Left lobe of liver (tissue), 2 donors: ENCODE measurements at regions not wholly inside any gene's neighbourhood (a gene's known extent, or its start where the extent isn't known, plus 50 kb on each side); places are given as distances from the start of the nearest gene placed in this dataset.
"Not testable (repeated sequence)": the region's sequence is repeated elsewhere in the genome, so short reads cannot be mapped to it uniquely, and the experiment has no call there.

ENCODE experiments used
- ATAC-seq: fragments of 200-7000 bp; cut with Tn5 transposase; one replicate; pipeline ENCODE4 v1.9.1; 2020; ENCODE audit warnings: mild to moderate bottlenecking, moderate library complexity
- DNase-seq: peaks from one replicate; pipeline ENCODE4 v3.0.0-alpha.2; 2020; ENCODE audit warnings: low spot score
- donor health status: DM: no; HTN: no; CAD: no; lungs with moderate emphysema.
- donor health status: DM: no; HTN: yes; CAD: no.

DNA sequence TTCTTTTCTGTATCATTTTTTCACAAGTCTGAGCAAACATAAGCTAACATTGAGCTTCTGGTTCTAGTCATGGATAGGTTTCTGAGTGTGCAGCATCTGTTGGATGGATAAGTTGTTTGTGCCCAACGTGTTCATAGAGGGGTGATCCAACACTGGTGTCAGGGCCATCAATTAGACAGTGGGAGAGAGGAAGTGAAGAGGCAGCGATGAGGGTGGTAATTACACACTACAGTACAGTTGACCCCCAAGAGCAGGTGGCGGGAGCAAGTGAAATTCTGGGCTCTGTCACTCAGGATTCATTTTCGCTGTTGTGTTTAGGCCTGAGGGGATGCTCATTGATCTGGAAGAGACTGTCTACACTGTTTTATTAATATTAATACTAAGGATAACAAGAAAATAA is 180.0 kb upstream of the CXCR4 start:
- no peak for ATAC-seq

DNA sequence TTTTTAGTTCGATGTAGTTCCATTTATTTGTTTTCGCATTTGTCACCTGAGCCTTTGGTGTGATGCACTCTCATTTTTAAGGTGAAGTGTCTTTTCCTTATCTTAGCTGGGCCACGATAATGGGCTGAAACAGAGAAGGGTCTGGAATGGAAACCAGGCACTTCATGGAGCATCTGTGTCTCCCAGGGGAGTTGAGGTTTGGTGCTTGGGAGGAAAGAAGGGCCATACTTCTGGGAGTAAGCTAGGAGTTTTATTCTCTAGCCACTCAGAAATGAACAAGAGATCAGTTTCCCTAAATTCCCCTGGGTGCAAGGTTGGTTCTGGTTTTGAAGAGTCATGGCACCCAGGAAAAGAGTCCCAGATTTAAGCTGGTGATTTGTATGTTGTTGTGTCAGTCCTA is 179.4 kb upstream of the CXCR4 start:
- ATAC-seq = no peak
- no peak for DNase-seq

More for the DNA sequence above, 180.0 kb upstream of the CXCR4 start:
- no peak for DNase-seq

DNA sequence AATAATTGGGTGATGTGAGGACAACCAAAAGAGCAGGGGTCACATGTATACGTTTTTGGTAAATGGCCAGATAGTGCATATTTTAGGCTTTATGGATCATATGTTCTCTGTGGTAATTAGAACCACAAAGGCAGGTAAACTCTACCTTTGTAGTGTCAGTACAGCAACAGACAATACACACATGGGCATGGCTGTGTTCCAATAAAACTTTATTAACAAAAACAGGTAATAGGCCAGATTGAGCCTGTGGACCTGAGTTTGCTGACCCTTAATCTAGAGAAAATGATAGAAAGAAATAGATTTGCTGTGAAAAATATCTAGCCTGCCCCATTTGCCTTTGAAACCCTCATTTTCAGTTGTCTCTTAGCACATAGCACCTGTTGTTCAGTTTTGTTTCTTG is 177.2 kb upstream of the CXCR4 start:
- no peak for DNase-seq
- ATAC-seq = no peak

DNA sequence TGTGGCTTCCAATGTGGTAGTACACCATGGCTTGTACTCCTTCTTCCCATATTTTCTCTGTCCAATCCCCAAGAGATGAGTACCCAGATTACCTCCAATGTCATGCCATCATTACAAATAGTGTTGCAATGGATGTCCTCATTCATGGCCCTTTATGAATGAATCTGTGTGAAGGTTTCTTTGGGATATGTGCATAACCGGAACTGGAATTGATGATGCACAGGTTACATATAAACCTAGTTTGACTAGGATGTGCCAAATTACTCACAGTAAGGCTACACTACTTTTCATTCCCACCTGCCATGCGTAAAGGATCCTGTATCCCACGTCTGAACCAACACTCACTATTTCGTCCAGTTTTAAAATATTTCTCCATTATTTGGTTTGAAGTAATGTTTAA is 173.9 kb upstream of the CXCR4 start:
- no peak for DNase-seq
- ATAC-seq = no peak

DNA sequence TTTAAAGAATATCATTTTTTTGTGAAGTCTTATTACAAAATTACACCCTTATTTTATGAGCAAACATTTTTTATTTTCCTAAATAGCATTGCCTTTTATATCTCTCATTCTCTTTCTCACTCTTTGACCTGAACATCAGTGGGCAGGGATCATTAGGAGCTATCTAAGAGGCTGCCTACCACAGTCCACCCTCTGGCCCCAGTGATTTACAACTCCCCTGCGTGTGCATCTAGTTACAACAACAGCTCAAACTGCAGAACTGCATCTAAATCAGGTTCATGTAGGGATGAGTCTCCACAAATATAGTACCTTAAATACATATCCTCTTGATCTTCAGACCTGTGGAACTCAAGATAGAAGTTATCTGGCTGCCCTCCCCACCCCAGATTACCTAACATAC is 172.4 kb upstream of the CXCR4 start:
- DNase-seq = no peak
- ATAC-seq = no peak

DNA sequence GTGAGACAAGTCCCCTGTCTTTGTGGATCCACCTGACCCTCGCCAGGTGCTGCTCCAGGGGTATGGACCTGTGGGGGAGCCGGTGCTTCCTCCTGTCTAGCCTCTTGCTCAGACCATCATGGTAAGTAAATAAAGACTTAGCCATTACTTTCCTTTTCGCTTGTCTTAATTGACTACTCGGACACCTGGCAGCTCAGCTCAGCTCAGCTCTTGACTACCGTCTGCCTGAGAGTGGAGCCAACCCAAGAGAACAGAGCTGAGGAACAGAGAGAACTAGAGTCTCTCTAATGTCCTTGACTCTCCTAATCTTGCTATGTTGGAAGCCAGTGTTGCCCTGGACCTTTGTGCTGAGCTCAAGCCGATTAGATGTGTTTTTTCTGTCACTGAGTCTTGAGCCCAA is 170.3 kb upstream of the CXCR4 start:
- ATAC-seq = no peak
- DNase-seq = no peak

DNA sequence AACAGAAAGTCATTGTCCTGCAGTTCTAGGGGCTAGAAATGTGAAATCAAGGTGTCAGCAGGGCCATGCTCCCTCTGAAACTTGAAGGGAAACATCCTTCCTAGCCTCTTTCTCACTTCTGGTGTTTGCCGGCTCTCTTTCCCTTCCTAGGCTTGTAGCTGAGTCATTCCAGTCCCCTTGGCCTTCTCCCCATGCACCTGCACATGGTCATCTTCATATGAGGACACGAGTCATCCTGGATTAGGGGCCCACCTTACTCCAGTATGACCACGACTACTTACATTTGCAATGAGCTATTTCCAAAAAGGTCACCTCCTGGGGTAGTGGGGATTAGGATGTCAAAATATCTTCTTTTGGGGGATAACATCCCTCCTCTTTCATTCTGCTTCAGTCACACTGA is 168.5 kb upstream of the CXCR4 start:
- DNase-seq (no peak), ATAC-seq (no peak)

DNA sequence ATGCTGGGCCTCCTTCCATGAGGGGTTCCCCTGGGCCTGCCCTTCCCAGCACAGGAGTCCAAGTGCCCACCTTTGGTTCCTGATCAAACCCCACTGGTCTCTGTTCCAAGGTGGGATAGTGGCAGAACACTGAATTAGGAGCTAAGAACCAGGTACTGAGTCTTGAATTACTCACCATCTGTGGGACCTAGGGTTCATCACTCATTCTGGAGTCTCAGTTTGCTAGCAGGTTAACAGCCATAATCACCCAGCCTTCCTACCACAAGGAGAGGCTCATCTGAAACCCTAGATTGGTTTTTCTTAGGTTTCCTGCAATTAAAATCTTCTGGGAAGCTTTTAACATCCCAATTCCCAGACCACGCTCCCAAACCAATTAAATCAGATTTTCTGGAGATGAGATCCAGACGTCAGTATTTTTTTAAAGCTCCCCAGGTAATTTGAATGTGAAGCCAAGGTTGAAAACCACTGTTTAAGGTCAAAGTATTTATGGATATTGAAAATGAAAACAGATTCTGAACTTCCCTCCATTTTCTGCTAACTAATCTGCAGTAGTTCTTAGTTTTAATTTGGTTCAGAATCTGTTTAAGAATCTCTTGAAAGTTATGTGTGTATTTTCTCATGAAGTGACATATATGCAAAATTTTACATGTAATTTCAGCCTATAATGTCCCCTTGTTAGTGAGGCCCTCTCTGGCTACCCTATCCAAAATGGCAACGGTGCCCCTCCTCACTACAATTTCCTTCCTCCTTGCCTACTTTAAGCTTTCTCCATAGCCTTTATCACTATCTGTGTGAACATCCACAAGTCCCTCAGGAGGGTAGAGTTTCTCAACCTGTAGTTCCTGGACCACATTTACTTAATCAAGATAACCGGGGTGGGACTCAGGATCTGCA is 166.5 kb upstream of the CXCR4 start:
- no peak for DNase-seq
- ATAC-seq = no peak

DNA sequence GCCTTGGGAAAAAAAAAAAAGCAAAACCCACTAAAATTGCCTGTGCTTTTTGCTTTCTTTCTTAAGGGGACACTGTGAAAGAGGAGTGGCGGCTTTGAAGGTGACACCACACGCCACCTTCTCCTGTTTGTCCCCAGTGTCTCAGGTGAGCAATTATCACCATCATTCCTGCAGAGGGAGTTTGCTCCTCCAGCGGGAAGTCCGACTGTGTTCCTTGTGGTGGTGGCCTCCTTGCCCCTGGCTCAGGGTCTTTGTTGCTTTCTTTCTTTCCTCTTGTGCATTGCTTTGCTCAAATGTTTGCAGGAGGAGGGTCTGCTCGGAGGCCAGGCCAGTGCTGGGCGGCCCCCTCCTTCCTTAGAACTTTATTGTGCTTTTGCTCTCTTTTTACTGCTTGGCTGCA is 164.3 kb upstream of the CXCR4 start:
- ATAC-seq (no peak), DNase-seq (no peak)

DNA sequence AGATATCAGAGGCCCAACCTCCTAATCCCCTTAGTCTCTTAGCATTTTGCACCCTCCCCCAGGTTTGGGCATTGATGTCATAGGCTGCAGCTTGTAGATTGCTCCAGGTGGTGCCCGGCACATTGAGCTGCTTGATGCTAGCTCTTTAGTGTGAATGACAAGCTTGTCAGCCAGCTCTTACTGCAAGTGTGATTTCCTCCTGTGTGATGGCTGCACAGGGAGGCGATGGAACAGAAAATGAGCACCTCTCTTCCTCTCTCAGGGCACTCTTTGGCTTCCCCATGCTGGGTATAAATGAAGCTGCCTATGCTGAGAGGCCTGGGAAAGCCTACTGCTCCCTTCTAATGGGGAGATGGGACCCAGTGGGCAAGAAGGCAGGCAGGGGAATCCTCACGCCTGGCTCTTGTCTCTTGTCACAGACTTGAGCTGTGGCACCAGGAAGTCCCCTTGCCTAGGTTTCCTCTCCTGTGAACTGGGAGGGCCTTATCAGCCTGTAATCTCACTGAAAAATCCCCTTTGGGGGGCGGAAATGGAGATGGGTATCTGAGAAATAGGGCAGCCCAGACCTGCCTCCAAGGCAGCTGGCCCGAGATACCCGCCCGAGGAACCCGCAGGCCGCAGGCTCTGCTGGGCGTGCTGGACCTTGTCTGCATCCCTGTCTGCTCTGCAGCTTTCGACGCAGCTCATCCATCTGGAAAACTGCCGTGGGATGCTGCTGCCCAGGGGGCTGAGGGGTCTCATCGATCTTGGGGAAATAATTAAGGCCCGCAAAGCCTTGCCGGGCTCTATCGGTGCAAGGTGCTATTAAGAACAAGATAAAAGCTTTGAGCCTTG is 163.5 kb upstream of the CXCR4 start:
- ATAC-seq = no peak

DNA sequence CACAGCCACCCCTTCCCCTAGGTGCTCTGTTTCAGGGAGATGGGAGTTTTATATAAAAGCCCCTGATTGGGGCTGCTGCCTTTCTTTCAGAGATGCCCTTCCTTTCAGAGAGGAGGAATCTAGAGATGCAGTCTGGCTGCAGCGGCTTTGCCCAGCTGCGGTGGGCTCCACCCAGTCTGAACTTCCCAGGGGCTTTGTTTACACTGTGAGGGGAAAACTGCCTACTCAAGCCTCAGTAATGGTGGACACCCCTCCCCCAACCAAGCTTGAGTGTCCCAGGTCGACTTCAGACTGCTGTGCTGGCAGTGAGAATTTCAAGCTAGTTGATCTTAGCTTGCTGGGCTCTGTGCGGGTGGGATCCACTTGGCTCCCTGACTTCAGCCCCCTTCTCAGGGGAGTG is 148.4 kb upstream of the CXCR4 start:
- DNase-seq, ATAC-seq: not testable (repeated sequence)

More for the DNA sequence above, 163.5 kb upstream of the CXCR4 start:
- DNase-seq = no peak

DNA sequence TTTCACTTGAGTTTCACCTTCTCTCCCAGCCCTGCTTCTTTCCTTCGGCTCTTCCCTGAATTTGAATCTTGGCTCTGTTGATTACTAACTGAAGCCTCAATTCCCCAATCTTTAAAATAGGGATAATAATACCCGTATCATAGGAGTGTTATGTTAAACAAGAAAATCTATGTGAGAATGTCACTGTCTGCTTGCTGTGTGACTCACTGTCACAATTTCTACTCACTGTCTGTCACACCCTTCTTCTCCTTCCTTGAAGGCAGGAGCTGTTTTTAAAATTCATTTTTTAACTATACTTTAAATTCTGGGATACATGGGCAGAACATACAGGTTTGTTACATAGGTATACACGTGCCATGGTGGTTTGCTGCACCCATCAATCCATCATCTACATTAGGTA is 141.6 kb upstream of the CXCR4 start:
- DNase-seq (no peak), ATAC-seq (no peak)

DNA sequence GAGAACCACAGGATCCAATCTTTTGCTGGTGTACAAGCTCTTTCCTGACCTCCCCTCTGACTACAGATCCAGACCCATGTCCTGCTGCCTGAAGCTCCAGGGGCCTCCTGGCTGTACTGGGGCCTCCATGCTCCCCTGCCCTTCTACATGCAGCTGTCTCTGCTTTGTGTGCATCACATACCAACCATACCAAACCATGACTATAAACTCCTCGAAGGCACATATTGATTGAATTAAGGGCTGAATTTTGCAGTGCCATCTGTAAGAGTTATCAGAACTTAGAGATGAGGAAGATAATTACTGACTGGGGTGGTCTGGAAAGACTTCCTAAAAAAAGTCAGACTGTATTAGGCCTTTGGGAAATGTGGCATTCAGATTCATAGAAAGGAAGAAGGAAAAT is 139.9 kb upstream of the CXCR4 start:
- ATAC-seq = no peak
- DNase-seq = no peak

DNA sequence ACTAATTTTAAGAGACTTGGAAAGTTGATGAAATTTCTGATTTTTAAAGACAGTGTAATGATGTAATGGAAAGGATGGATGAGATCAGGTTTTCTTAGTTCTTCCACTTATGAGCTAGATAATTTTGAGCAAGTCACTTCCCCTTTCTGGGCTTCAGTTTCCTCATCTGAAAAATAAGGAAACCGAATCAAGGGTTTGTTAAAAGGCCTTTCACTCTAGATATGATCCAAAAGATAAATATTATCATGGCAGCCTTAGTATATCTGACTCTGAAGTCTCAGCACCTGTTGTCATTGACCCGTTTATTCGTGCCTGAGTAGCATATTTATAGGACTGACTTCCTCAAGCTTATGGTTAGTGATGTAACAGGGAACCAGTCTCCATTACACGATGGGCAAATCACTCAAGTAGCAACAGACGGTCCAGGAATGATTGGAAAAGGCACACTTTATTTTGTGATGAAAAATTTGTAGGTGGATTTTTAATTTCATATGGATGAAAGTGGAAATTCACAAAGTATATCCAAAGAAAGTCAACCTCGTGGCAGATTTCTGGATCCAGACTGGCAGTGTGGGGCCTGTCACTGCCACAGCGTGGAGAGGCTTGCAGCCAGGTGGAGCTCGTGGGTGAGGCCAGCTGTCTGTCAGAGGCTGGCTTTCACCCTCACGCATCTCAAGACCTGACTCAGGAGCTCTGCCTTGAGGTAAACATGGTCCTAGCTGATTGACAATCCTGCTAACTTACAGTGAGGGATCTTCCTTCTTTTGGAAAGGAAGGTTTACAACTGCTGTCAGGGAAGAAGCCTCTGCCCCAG is 137.9 kb upstream of the CXCR4 start:
- no peak for ATAC-seq

DNA sequence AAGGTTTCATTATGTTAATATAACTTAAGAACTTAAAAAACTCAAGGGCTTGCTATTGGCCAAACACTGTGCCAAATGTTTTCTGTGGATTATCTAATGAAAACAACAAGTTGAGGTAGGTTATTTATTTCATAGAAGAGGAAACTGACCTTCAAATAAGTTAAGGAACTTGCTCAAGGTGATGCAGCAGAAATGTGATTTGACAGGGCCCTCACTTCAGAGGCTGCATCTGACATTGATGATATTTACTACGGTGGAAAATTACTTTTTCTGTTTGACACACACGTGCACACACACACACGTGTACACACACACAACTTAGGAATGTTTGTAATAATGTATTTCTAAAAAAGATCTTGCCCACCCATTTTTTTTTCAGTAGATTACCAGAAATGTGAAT is 137.2 kb upstream of the CXCR4 start:
- DNase-seq (no peak), ATAC-seq (no peak)

More for the DNA sequence above, 137.9 kb upstream of the CXCR4 start:
- DNase-seq = no peak

DNA sequence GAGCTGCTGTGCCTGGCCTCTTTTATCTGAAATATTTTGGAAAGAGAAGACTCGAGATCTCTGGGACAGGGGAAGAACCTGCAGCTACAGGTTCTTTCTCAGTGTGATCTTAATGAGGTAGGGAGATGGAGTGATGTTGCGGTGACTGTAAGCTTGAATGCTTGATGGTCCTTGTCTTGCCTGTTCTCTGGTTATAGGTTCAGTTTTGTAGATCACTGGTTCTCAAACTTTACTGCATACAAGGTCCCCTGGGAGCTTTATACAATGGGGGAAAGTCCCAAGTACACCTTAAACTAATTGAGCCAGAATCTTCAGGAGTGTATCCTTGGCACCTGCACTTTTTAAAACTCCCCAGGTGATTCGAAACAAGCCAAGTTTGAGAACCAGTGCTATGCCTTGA is 136.7 kb upstream of the CXCR4 start:
- DNase-seq (no peak), ATAC-seq (no peak)

DNA sequence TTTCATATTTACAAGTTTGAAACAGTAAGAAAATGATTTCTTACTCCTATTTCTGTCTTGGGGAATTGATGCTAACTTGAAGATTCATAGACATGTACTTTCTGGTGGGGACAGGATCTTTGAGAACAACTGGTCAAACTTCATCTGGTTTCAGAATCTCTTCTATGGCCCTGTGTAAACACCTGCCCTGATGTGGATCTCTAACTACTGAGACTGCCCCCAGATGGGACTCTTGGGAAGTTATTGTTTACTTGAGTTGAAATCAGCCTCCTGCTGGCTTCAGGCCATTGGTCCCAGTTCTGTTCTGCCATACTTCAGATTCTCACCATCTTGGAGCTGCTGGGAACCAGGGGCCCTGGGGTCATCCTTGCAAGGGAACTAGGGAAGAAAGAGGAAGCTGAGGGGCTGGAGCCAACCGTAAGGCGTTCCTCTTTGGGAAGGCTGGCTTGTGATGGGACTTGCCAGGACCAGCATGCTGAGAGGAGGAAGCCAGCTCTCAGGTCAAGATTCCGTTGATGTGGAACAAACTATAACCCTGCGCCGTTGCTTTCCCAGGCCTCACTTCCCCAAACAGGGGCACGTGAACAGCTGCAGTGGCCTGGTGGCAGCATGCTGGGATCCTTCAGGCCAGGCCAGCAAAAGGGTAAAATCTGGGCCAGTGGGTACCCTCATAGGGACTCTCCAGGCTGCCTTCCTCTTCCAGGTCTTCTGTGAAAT is 135.5 kb upstream of the CXCR4 start:
- ATAC-seq (peak; percentile 48), DNase-seq (no peak)

DNA sequence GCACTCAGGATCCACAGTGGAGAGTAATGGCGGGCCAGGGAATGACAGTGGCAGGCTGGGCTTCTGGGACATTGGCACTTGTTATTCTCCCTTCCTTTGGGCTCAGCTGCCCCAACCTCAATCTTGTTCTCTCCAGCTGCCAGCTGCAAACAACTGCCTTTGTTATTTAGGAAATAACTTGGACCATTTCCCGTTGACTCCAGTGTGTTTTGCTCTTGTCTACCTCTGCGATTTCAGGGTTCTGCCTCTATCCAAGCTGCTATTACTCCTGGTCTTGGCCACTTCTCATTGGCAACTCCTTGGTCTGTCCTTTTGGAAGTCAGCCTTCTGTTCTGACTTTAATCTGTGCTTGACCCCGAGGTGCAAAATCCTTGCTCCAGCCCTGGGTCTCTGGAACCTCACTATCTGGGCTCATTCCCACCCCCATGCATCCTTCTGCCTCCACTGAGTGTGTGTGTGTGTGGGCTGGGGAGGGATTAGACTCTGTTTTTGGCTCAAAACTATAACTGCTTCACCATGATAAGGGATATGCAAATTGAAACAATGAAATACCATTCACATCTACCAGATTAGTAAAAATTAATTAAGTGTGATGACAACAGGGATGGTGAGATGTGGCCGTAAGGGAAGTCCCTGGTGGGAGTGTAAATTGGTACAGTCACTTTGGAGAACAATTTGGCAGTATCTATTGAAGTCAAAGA is 134.1 kb upstream of the CXCR4 start:
- ATAC-seq (no peak), DNase-seq (no peak)

DNA sequence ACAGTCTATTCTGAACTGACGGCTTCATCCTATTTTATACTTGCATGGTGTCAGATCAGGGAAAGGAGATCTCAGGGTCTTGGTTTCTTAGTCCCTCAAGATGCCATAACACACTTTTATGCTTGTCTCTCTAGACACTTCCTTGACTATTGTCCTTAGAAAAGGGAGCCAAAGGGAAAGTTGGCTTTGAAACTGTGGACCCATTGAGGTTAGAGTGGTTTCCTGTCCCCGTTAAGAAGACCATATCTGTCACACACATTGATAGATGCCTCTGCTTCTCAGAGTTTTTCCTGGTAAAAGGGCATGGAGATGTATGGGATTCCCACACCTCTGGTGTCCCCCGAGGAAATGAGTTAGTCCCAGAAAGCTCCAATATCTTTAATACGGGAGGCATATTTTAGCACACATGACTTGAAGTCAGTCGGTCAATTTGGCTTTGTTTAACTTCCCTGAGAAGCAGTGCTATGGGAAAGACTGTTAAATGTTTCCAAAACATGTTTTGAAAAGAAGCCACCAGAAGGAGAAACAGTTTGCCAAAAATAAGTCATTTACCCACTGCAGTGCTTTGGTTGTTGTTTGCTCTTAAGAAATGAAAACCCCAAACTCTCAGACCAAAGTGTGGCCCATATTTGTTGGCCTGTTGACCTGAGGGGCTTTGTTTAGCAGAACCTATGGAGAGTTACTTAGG is 133.4 kb upstream of the CXCR4 start:
- no peak for ATAC-seq
- no peak for DNase-seq
